GM18511 (cell line): ENCODE measurements at regions not wholly inside any gene's neighbourhood (a gene's known extent, or its start where the extent isn't known, plus 50 kb on each side); places are given as distances from the start of the nearest gene placed in this dataset.
"Not testable (repeated sequence)": the region's sequence is repeated elsewhere in the genome, so short reads cannot be mapped to it uniquely, and the experiment has no call there.

Experiments used
- ATAC-seq: cut with Tn5 transposase; IDR thresholded peaks from one replicate; pipeline ENCODE4 v1.9.1; 2021; ENCODE audit warnings: mild to moderate bottlenecking, moderate library complexity; ENCODE audit not compliant: unreplicated experiment

GRCh38 chr5:56311306-56311905 is 78.3 kb upstream of the ANKRD55 start:
- no peak for ATAC-seq

- ATAC-seq: no peak
Observed at GRCh38 chr5:56310711-56311204, 77.6 kb upstream of the ANKRD55 start.

DNA sequence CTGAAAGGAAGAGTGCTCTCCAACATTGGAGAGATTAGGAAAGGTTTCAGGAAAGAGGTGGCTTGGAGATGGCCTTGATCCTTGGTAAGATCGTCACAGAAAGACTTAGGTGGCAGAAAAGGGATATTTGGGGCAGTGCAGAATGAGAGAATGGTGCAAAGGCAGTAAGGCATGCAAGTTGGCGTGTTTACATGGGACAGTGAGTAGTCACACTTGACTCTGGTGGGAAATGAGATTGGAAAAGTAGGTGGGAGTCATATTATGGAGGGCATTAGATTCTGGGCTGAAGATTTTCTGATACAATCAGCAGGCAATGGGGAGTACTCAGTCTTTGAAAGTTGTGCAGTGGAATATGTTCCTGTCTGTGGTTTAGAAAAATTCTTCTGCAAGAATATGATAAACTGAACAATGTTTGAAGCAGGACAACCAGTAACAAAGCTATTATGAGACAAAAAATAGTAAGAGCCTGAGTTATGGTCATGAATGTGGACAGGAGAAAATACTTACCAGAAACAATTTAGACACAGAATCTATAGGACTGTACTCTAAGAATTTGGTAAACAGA is 76.2 kb upstream of the ANKRD55 start:
- no peak for ATAC-seq

- no peak for ATAC-seq
Observed at GRCh38 chr5:56307714-56308333, 74.7 kb upstream of the ANKRD55 start.

DNA sequence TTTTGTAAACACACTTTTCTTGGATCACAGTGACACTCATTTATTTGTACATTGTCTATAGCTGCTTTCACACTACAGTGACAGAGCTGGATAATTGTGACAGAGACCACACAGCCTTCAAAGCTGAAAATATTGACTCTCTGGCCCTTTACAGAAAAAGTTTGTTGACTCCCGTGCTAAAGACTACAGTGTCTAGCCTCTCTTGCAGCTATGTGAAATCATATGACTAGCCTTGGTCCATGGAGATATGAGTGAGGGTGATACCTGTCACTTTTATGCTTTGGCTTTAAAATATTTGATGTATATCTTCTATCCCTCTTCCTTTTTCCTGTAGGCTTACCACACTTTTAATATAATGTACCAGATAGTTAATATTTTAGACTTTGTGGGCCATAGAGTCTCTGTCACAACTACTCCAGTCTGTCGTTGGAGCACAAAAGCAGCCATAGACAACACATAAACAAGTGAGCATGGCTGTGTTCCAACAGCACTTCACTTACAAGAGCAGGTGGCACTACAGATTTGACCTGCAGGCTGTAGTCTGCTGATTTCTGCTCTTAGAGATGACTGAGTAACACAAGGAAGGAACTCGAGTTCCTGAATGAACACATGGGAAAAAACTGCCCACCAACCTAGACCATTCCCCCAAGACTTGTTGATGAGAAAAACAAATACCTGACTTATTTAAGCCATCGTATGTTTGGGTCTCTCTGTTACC is 73.5 kb upstream of the ANKRD55 start:
- no peak for ATAC-seq

DNA sequence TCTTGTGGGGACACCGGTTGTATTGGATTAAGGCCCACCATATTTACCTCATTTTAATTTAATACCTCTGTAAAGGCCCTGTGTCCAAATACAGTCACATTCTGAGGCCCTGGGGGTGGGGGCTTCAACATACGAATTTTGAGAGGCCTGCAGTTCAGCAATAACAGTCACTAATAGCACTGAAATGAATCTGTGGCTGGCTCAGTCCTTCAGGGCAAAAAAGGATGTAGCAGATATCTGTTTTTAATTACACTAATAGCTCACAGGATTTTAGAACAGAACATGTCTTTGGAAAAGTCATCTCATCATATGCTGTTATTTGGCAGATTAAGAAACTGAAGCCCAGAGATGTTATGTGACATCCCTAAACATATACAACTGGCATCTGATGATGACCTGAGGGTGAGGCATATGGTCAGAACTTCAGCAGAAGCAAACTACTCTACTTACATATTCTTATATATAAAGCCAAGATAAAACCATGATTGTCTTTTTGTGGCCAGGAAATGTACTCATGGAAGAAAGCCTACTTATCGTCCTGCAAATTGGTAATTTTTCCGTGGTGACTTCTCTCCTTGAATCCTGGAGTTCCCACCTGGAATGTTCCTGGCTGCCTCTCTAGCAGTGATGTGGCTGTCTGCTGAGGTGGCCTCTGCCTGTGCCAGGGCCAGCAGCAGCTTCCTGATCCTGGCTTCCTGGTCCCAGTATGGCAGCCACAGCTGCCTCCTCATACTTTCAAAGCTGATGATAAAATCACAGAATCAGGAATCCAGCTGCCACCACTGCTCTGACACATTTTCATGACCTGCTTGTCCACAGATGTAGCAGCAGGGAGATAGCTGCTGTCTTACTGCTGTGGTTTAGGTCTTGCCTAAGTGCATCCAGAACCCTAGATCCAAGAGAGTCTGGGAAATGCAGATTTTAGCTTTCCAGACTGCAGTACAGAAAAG is 72.1 kb upstream of the ANKRD55 start:
- ATAC-seq: no peak

DNA sequence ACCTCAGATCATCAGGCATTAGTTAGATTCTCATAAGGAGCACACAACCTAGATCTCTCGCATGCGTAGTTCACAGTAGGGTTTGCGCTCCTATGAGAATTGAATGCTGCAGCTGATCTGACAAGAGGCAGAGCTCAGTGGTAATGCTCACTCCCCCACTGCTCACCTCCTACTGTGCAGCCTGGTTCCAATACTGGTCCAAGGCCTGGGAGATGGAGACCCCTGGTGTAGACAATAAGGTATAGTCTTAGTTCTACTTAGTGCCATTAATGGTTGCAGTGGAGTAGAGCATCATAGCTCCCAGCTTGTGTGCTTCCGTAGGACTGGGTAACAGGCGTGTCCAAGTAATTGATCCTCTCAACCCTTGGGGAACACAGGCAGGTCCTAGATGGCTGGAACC is 70.4 kb upstream of the ANKRD55 start:
- ATAC-seq: no peak

DNA sequence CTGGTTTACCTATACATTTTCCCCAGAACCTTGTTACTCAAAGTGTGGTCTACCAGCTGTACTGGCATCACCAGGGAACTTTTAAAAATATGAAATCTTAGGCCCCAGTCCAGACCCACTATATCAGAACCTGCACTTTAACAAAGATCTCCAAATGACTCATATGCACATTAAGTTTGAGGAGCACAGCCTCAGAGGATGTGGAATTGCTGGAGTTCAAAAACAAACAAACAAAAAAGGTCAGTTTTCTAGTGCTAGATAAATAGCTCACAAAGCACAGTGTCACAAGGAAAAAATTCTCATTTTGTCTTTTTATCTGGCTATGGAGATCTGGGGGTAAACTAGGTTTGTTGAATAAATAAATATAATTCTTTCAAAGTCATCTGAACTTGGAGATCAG is 68.9 kb upstream of the ANKRD55 start:
- no peak for ATAC-seq

GRCh38 chr5:56301069-56301468 is 67.9 kb upstream of the ANKRD55 start:
- ATAC-seq: no peak

GRCh38 chr5:56299212-56299611 is 66.1 kb upstream of the ANKRD55 start:
- no peak for ATAC-seq

- no peak for ATAC-seq
Observed at GRCh38 chr5:56298336-56299090, 65.4 kb upstream of the ANKRD55 start.

- no peak for ATAC-seq
Observed at GRCh38 chr5:56297851-56298250, 64.7 kb upstream of the ANKRD55 start.

GRCh38 chr5:56295311-56295710 is 62.2 kb upstream of the ANKRD55 start:
- not testable (repeated sequence) for ATAC-seq

DNA sequence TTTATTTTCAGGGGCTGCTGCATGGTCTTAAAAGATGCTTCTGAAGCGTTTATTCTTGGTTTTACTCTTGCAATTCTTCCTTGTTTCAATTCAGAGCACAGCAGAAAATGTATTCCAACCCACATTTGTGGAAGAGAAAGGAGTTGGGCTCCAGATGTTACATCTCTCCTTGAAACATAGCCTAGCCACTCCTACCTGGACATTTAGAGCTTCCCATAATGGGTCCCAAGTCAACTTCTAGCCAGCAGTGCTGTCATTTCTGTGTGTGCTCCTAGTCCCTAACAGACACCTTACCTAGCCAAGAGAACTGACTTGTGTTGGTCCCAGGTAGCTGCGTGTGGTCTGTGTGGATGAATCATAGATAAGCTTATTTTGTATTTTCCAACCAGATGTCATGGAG is 61.2 kb upstream of the ANKRD55 start:
- ATAC-seq: no peak

- ATAC-seq: not testable (repeated sequence)
Observed at GRCh38 chr5:56292874-56293273, 59.7 kb upstream of the ANKRD55 start.

DNA sequence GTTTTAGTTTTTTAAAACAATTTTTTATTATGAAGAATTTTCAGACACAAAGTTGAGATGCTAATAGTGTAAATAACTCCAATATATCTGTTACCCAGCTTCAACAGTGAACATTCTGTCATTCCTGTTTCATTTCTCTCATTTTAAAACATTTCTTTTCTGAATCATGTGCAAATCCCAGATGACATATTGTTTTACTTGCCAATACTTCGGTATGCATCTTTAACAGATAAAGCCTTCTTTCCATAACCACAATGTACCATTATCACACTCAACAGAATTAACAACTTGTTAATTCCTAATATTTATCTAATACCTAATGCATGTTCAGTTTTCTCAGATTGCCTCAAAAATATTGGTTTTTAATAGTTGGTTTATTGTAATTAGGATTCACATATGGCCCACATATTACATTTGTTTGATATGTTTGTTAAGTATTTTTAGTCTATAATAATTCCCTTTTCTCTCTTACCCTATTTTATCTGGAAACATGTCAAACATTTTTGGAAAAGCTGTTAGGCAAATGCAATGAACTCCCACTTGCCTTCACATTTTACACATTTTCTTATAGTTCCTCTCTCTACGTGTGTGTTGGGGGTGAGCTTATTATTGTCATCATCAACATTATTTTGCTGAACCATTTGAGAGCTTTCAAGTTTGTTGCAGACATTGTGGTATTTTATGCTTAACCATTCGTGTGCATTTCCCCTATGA is 58.7 kb upstream of the ANKRD55 start:
- no peak for ATAC-seq

GRCh38 chr5:56291079-56291643 is 58.0 kb upstream of the ANKRD55 start:
- no peak for ATAC-seq

- no peak for ATAC-seq
Observed at GRCh38 chr5:56290378-56291078, 57.4 kb upstream of the ANKRD55 start.
